Right lobe of liver (tissue), 4 donors: ENCODE measurements at regions not wholly inside any gene's neighbourhood (a gene's known extent, or its start where the extent isn't known, plus 50 kb on each side); places are given as distances from the start of the nearest gene placed in this dataset.

Experiments used
- POLR2A ChIP-seq: fragments of 450-650 bp; IDR thresholded peaks from one replicate; pipeline ENCODE4 v1.6.1; 2017; ENCODE audit warnings: antibody characterized with exemption, mild to moderate bottlenecking
- TF ChIP-seq, protein P1 (sequence below), 4 donors: fragments of 200-600 bp in 3 of 4; fragments of 450-650 bp in 1 of 4; IDR thresholded peaks; one replicate each; pipeline versions ENCODE4 v1.5.1 to v1.8.0; 2016 to 2022; ENCODE audit warnings: antibody characterized with exemption in 4 of 4, mild to moderate bottlenecking in 2 of 4
- donor health status: DM: no; HTN: no; CAD: no.
- donor health status: DM: no; HTN: no; CAD: no.
- donor health status: DM: no; HTN: yes; CAD: no.

- TF ChIP-seq, protein P1, sequence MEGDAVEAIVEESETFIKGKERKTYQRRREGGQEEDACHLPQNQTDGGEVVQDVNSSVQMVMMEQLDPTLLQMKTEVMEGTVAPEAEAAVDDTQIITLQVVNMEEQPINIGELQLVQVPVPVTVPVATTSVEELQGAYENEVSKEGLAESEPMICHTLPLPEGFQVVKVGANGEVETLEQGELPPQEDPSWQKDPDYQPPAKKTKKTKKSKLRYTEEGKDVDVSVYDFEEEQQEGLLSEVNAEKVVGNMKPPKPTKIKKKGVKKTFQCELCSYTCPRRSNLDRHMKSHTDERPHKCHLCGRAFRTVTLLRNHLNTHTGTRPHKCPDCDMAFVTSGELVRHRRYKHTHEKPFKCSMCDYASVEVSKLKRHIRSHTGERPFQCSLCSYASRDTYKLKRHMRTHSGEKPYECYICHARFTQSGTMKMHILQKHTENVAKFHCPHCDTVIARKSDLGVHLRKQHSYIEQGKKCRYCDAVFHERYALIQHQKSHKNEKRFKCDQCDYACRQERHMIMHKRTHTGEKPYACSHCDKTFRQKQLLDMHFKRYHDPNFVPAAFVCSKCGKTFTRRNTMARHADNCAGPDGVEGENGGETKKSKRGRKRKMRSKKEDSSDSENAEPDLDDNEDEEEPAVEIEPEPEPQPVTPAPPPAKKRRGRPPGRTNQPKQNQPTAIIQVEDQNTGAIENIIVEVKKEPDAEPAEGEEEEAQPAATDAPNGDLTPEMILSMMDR (IDR thresholded peaks at IDR 0.05) = no peak
- no peak for TF ChIP-seq POLR2A
These were observed 551.1 kb downstream of the MATN1 start for GRCh38 chr1:30172299-30172694.
